DMS79 (cell line): ENCODE measurements at regions not wholly inside any gene's neighbourhood (a gene's known extent, or its start where the extent isn't known, plus 50 kb on each side); places are given as distances from the start of the nearest gene placed in this dataset.

ENCODE experiments used
- DNase-seq: peaks from one replicate; lab custom pipeline; 2025; lab: John Stamatoyannopoulos, UW

GRCh38 chr10:120960725-120961124 is 109.6 kb downstream of the WDR11 start:
- DNase-seq = no peak

DNA sequence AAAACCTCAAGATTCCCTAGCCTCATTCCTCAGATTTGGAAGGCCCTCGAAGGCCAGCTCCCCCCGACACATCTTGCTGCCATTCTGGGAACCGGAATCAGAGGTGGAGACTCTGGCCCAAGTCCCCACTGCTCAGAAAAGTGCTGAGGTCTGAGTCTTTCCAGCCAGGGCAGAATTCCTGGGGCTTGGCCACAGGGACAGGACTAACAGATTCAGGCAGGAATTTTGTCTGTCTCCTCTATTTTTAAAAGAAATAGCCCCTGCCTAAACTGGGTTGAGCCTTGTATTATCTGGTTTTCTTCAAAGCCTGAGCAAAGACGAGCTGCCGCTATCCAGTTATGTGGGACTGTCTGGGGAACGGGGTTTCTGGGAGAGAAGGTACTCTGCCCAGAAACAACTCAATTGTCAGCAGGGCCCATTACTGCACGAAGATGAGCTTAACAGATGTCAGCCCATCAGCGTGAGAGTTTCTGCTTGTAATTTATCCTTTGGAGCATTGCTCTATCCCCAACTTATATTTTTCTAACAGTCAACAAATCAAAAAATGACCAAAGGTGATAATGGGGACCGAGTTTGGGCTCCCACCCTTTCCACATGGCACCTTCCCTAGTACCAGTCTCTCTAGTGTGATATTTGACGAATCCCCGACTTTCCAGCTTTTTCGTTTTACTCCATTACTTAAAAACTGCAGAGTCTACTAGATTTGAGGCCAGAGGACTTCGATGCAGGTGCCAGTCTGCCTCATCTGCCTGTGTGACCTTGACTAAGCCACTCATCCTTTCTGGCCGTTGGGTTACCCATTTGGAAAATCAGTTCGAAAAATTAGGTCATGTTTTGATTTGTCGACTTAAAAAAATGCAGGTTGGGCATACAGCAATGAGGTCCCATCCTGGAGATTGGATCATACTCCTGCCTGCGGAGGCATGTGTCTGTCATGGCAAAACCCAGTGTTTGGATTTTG is 110.9 kb downstream of the WDR11 start:
- no peak for DNase-seq

- DNase-seq = peak; percentile 60
Measured at GRCh38 chr10:120962756-120963593, 111.8 kb downstream of the WDR11 start.

- DNase-seq = no peak
Measured at GRCh38 chr10:120963594-120964220, 112.5 kb downstream of the WDR11 start.

GRCh38 chr10:120966657-120967045 is 115.5 kb downstream of the WDR11 start:
- no peak for DNase-seq

GRCh38 chr10:120969219-120969645 is 118.1 kb downstream of the WDR11 start:
- DNase-seq = no peak

GRCh38 chr10:120970595-120971529 is 119.7 kb downstream of the WDR11 start:
- DNase-seq = no peak

DNA sequence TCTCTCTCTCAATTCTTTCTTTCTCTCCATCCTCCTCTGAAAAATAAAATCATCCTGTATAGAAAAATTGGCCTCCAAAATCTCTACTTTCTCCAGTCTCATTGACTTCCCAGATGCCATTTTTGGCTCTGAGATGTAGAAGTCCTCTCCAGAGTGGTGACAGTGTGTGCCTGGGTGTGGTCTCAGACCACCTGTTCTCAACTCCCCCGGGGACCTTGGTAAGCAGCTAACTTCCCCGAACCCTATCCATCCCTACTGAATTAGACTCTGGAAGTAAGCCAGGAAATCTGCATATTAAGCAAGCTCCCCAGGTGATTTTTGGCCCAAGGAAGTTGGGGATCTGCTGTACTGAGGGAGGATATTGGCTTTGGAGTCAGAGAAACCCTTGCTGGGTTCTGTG is 120.5 kb downstream of the WDR11 start:
- DNase-seq = peak; percentile 9

- no peak for DNase-seq
Measured at GRCh38 chr10:120972259-120972658, 121.1 kb downstream of the WDR11 start.

GRCh38 chr10:120975072-120975867 is 124.1 kb downstream of the WDR11 start:
- DNase-seq = no peak

DNA sequence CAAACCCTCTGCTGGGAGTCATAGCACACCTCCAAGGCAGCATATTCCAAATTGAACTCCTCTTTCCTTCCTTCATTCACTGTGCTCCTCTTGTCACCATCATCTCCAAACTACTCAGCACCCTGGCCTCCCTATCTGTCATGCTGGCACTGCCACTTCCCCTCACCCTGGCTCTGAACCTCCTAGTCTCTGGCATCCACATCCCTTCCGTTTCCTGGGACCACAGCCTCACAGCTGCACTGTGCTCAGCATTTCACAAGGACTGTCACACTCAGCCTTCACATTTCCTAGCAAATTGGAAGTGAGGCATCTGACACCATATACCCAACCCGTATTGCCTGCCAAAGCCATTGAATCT is 124.7 kb downstream of the WDR11 start:
- DNase-seq = no peak

DNA sequence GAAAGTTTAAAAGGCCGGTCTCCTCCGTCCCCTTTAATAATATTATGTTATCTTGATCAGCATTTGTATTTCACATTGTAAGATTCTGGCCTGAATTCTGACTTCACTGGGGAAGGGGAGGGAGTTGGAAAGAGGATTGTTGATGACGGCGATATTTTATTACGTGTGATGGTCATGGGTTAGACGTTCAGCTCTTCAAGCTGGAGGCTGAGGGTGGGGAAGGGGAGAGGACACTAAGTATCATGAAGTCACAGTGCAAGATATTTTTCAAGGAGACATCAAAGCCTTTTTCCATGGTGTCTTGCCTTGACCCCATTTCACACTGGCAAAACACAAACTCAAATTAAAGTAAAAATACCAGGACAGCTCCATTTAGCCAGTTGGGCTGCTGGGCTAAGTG is 126.7 kb downstream of the WDR11 start:
- no peak for DNase-seq

DNA sequence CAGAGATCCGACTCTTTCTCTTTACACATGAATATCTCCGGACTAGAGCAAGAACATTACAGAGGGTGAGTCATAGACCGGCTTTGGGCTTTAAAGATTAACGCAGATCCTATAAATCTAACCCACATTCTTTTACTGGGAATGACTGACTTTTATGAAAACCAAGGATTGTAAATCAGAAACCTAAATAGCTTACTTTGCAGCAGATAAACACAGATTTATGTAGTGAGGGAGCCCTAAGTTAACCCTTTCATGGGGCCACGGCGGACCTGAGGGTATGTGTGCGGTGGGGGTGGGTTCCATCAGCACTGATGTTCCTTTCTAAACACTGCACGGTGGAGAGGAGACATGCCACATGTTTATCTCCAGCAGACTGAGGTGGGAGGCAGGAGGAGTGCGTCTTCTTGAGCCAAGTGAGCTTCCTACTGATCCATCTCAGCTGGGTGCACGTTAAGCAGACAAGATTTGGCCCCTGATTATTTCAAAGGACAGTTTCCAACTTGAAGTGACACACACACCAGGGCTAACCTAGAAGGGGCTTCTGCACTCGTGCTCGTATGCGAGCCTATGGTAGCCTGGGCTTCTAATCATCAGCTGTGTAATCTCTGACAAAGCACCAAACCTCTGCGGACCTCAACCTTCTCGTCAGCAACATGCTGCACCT is 127.6 kb downstream of the WDR11 start:
- no peak for DNase-seq

DNA sequence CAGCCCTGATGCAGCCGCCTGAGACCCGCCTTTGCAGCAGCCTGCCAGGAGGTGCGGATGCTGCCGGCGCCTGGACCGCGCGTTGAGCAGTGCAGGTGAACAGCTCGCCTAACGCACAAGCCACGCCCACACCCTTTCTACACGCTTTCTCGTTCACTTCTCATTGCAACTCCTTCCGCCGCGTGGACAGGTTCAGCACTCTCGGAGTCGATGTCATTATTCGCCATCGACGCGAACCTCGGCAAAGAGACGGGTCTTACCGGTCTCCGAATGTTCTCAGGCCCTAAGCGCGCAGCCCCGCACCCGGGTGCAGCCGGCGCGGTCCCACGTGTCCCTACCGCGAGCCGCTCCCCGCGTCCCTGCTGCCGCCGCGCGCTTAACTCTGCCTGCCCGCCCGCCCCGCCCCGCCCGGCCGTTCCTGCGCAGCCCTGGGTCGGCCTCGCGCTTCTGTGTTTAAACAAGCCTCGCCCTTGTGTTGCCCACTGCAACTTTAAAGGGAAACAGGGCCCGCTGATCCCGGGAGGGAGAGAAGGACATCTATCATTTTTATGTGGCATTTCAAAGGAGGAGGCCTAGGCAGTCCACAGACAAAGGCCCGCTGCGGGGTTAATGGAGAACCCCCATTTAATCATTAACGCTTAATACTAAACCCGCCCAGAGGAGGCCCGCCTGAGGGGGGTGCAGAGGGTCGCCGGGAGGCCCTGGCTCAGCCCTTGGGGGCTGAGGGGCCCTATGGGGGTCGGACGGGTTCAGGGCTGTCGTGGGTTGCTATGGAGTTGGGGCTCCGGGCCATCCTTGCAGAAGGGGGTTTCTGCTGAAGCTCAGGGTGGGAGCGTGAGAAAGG is 128.5 kb downstream of the WDR11 start:
- DNase-seq = peak; percentile 20

DNA sequence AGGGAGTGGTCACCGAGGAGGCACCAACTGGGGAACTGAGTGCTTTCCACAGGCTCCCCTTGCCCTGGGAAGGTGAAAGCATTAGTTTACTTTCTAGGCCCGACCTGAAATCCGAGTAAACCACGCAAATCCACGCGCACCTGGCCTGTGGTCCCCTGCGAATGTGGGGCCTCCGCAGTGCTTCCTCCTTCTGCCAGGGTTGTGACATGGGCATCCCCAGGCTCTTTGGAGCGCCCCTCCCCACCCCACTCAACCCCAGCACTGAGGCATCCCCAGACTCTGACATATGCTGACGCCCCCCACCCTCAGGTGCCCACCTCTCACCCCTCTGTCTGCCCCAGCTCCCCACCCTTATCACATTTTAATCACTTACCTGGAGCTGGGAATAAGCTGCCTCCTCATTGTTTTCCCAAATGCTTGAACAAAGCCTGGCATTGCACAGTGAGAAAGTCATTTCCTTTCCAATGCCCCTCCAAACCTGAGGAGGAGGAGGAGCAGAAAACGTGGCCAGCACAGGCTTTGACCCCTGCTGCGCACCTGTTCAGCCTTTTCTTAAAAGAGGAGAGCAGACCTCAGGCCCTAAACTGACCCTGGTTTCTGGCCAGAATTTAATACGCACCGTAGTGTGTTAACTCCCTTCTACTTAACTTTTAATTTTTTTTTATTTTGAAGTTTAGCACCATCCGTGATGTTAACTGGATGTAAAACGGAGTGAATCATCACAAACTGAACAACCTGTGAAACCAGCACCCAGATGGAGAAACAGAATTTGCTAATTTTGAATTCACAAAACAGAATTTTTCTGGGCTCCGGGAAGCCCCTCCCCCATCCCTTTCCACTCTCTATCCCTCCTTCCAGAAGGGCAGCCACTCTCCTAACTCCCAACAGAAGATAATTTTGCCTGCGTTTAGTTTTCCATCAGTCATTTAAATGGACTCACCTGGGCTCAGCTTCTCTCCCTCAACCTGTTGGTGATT is 129.4 kb downstream of the WDR11 start:
- no peak for DNase-seq

GRCh38 chr10:120981601-120982391 is 130.6 kb downstream of the WDR11 start:
- DNase-seq = no peak

GRCh38 chr10:120982507-120982906 is 131.3 kb downstream of the WDR11 start:
- DNase-seq = no peak
